H1 (cell line): ENCODE measurements at regions not wholly inside any gene's neighbourhood (a gene's known extent, or its start where the extent isn't known, plus 50 kb on each side); places are given as distances from the start of the nearest gene placed in this dataset.

Experiments
- CHD2 ChIP-seq: IDR thresholded peaks from 2 replicates; pipeline ENCODE4 v1.6.1; 2012; ENCODE audit warnings: low read length, improper control_type of control experiment
- E2F6 ChIP-seq: IDR thresholded peaks from 2 replicates; pipeline ENCODE4 v1.6.1; 2012; ENCODE audit warnings: inconsistent platforms
- KDM4A ChIP-seq: IDR thresholded peaks from one replicate; pipeline ENCODE4 v1.7.1; 2012; ENCODE audit warnings: low read depth, mild to moderate bottlenecking, moderate library complexity, low read length, inconsistent platforms; ENCODE audit not compliant: severe bottlenecking
- NANOG ChIP-seq: IDR thresholded peaks from 2 replicates; pipeline ENCODE4 v1.6.1; 2011; ENCODE audit warnings: low read length, low read depth, mild to moderate bottlenecking, inconsistent platforms; ENCODE audit not compliant: insufficient read depth, poor library complexity, severe bottlenecking
- SP2 ChIP-seq: IDR thresholded peaks from 2 replicates; pipeline ENCODE4 v1.6.1; 2012; ENCODE audit warnings: mild to moderate bottlenecking, low read length, inconsistent platforms
- YY1 ChIP-seq: IDR thresholded peaks from 2 replicates; pipeline ENCODE4 v1.6.1; 2011; ENCODE audit warnings: low read depth, mild to moderate bottlenecking, low read length

DNA sequence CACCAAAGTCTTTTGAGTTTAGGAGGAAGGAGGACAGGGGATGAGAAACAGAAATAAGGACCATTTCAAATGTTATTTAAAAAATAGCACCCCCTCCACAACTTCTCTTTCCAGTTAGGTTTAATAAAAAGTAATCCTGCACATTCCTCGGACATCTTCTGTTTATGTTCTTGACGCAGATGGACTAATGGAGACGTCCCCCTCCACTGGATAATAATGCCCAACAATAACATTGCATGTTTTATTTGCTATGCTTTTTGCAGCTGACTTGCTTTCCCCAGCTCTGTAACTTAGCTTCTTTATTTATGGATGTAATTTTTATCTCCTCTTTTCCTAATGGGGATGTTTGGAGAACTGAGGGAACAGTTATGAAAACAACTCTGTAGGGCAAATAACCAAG, 89.5 kb downstream of the MAT2B start (continued):
- TF ChIP-seq E2F6: no peak
- TF ChIP-seq SP2: no peak
- no peak for TF ChIP-seq KDM4A
- no peak for TF ChIP-seq NANOG
- no peak for TF ChIP-seq YY1
- TF ChIP-seq CHD2: no peak
